Ovary (tissue), 7 donors: ENCODE measurements at regions not wholly inside any gene's neighbourhood (a gene's known extent, or its start where the extent isn't known, plus 50 kb on each side); places are given as distances from the start of the nearest gene placed in this dataset.
"Not testable (repeated sequence)": the region's sequence is repeated elsewhere in the genome, so short reads cannot be mapped to it uniquely, and the experiment has no call there.

Source experiments
- DNase-seq, 5 donors: peaks; one replicate each; pipeline ENCODE4 v3.0.0-alpha.2; 2019 to 2020
- H3K27ac ChIP-seq, 2 donors: fragments of 200-600 bp; one replicate each; pipeline versions ENCODE4 v1.5.1 to v1.8.0; 2019 to 2022
- H3K27me3 ChIP-seq: fragments of 200-600 bp; one replicate; pipeline ENCODE4 v1.8.0; 2022
- H3K36me3 ChIP-seq: fragments of 200-600 bp; sonication (generic); one replicate; pipeline ENCODE4 v1.5.1; 2019
- H3K4me1 ChIP-seq: one replicate; pipeline ENCODE4 v1.8.1; 2013; ENCODE audit warnings: mild to moderate bottlenecking, moderate library complexity; ENCODE audit not compliant: insufficient read depth
- H3K4me3 ChIP-seq: fragments of 200-600 bp; sonication (generic); one replicate; pipeline ENCODE4 v1.5.1; 2017
- H3K9me3 ChIP-seq, 2 donors: fragments of 200-600 bp in 1 of 2; sonication (generic) in 1 of 2; one replicate each; pipeline versions ENCODE4 v1.5.1 to v1.8.1; 2013 to 2019; ENCODE audit warnings: mild to moderate bottlenecking in 1 of 2, moderate library complexity in 1 of 2
- CTCF ChIP-seq, 3 donors: fragments of 450-650 bp in 2 of 3; fragments of 200-600 bp in 1 of 3; IDR thresholded peaks; one replicate each; pipeline versions ENCODE4 v1.5.1 to v1.8.0; 2016 to 2022; ENCODE audit warnings: antibody characterized with exemption in 3 of 3, mild to moderate bottlenecking in 1 of 3
- EP300 ChIP-seq: sonication (generic); formaldehyde crosslinking; IDR thresholded peaks from one replicate; pipeline ENCODE4 v1.6.1; 2017; ENCODE audit warnings: antibody characterized with exemption
- POLR2A ChIP-seq: fragments of 450-650 bp; IDR thresholded peaks from one replicate; pipeline ENCODE4 v1.6.1; 2017; ENCODE audit warnings: antibody characterized with exemption, mild to moderate bottlenecking, moderate library complexity
- WGBS, 3 donors: extraction: QIAGEN DNeasy Blood & Tissue Kit in 1 of 3; methylation state at CpG; one replicate each; pipeline versions ENCODE4 v1.1.5 to v1.1.7; 2013 to 2017; 5-methylcytosine and 5-hydroxymethylcytosine counted together
- intact Hi-C, 4 donors: fragments of 100-400 bp; cut with DNase I; formaldehyde crosslinking; loops; one replicate each; pipeline versions ENCODE4 v1.11.0 to v1.15.1; 2022 to 2023
- donor health status: DM: no; HTN: no; CAD: no; lungs with moderate emphysema.
- donor health status: DM: no; HTN: no; CAD: no.
- donor health status: Bipolar disorder and iron deficiency.
- donor health status: DM: no; HTN: no; CAD: no.
- donor health status: DM: yes; HTN: yes; CAD: no.

- intact Hi-C loops = no loop called here
- Histone ChIP-seq H3K4me1 (no peaks in the 10 kb centered on the region), H3K27ac (no peak overlapping the region), H3K36me3 (no peaks in the 10 kb centered on the region), H3K4me3 (no peak overlapping the region), H3K9me3 (no peaks in the 10 kb centered on the region), H3K27me3 (no peaks in the 10 kb centered on the region)
- TF ChIP-seq CTCF (IDR thresholded peaks at IDR 0.05) = no peak
- TF ChIP-seq POLR2A = no peak
- no peak for DNase-seq
- 93 to 95% (median 95%) methylated on average over 14 of the region's 14 CpGs for WGBS, 3 donors
Observed at GRCh38 chr2:142707318-142707717, 170.1 kb upstream of the KYNU start.

GRCh38 chr2:142702397-142702796 is 175.1 kb upstream of the KYNU start:
- H3K36me3 ChIP-seq, H3K4me3 ChIP-seq, H3K9me3 ChIP-seq, H3K4me1 ChIP-seq, DNase-seq, H3K27ac ChIP-seq, H3K27me3 ChIP-seq: not testable (repeated sequence)
- intact Hi-C loops = loop anchor here in 1 of 4 donors (5.0 kb wide), 1 partner anchor 160 kb away; no protein-coding TSS in a partner anchor
- 96 to 98% (median 97%) methylated on average over 20 to 21 of the region's 24 CpGs for WGBS, 3 donors

GRCh38 chr2:142695350-142696257 is 181.9 kb upstream of the KYNU start:
- DNase-seq, H3K27ac ChIP-seq, H3K9me3 ChIP-seq, H3K4me1 ChIP-seq, intact Hi-C loops, H3K36me3 ChIP-seq, H3K27me3 ChIP-seq, H3K4me3 ChIP-seq: not testable (repeated sequence)
- 33 to 53% (median 39%) methylated on average over 11 of the region's 11 CpGs for WGBS, 3 donors

GRCh38 chr2:142694282-142694681 is 183.2 kb upstream of the KYNU start:
- Histone ChIP-seq H3K36me3 (no peaks in the 10 kb centered on the region), H3K9me3 (no peaks in the 10 kb centered on the region), H3K27ac (no peak overlapping the region), H3K4me3 (no peak overlapping the region), H3K27me3 (no peaks in the 10 kb centered on the region), H3K4me1 (no peaks in the 10 kb centered on the region)
- intact Hi-C loops = no loop called here
- DNase-seq = no peak
- 89 to 91% (median 90%) methylated on average over 2 of the region's 2 CpGs for WGBS, 3 donors
- no peak for TF ChIP-seq POLR2A
- TF ChIP-seq EP300 = no peak
- TF ChIP-seq CTCF (IDR thresholded peaks at IDR 0.05) = no peak

- 58 to 79% (median 73%) methylated on average over 4 of the region's 4 CpGs for WGBS, 3 donors
- H3K4me3 ChIP-seq = no peak overlapping the region
- intact Hi-C loops = no loop called here
Observed at GRCh38 chr2:142693171-142693950, 184.1 kb upstream of the KYNU start.

More at GRCh38 chr2:142693171-142693950, 184.1 kb upstream of the KYNU start:
- Histone ChIP-seq H3K9me3 (no peaks in the 10 kb centered on the region), H3K27me3 (no peaks in the 10 kb centered on the region), H3K4me1 (no peaks in the 10 kb centered on the region), H3K36me3 (no peaks in the 10 kb centered on the region), H3K27ac (no peak overlapping the region)
- no peak for DNase-seq
- TF ChIP-seq POLR2A (no peak), CTCF (IDR thresholded peaks at IDR 0.05) (no peak), EP300 (no peak)
